HepG2 (cell line): ENCODE measurements at regions not wholly inside any gene's neighbourhood (a gene's known extent, or its start where the extent isn't known, plus 50 kb on each side); places are given as distances from the start of the nearest gene placed in this dataset.
"Not testable (repeated sequence)": the region's sequence is repeated elsewhere in the genome, so short reads cannot be mapped to it uniquely, and the experiment has no call there.

Experiments used
- ATAC-seq: fragments of 200-7000 bp; cut with Tn5 transposase; 3 replicates; pipeline ENCODE4 v1.9.1; 2020; ENCODE audit warnings: mild to moderate bottlenecking, moderate library complexity
- BruUV-seq: library from RNA; stranded (reverse); fragments of 400-500 nt; replicated peaks from 2 replicates; lab custom pipeline; 2021; lab: Mats Ljungman, UMichigan
- CTCF ChIA-PET: fragments of 300-600 bp; formaldehyde crosslinking; extraction: SDS; loops from one replicate; lab custom pipeline; 2021; ENCODE audit warnings: low total read pairs, inconsistent platforms, low intra/inter-chr PET ratio; lab: Yijun Ruan, JAX
- POLR2A ChIA-PET: fragments of 350-600 bp; sonication (Branson Sonifier 250); formaldehyde crosslinking; loops from one replicate; lab custom pipeline; 2020; ENCODE audit warnings: antibody characterized with exemption, inconsistent platforms; lab: Yijun Ruan, JAX
- DNase-seq: peaks from one replicate; pipeline ENCODE4 v3.0.0-alpha.2; 2015; ENCODE audit warnings: low spot score
- FAIRE-seq: peaks from 3 replicates; lab custom pipeline; 2011; peaks lifted over from hg19 to GRCh38; lab: Jason Lieb, UNC
- H2AFZ ChIP-seq: one replicate; pipeline ENCODE4 v1.6.1; 2011; ENCODE audit warnings: low read length, inconsistent platforms
- H3K27ac ChIP-seq: fragments of 300-600 bp; 3 replicates; pipeline ENCODE4 v1.8.0; 2011; ENCODE audit warnings: mixed run types, mild to moderate bottlenecking, mixed read lengths, low read length, inconsistent platforms; ENCODE audit not compliant: insufficient read depth; ENCODE audit errors: extremely low read length
- H3K27me3 ChIP-seq, 2 experiments: fragments of 200-600 bp in 1 of 2; 2 replicates in 1 of 2; 3 replicates in 1 of 2; pipeline versions ENCODE4 v1.6.0 to v1.8.0; 2011; ENCODE audit warnings: low read length in 2 of 2, mild to moderate bottlenecking in 2 of 2, moderate library complexity in 2 of 2, inconsistent platforms in 1 of 2; ENCODE audit not compliant: insufficient read depth in 2 of 2, control insufficient read depth in 1 of 2
- H3K36me3 ChIP-seq, 2 experiments: fragments of 200-600 bp in 1 of 2; replicated peaks in 1 of 2; 2 replicates in 1 of 2; 3 replicates in 1 of 2; pipeline versions ENCODE4 v1.5.1 to v1.8.0; 2011; ENCODE audit warnings: low read length in 2 of 2, inconsistent platforms in 1 of 2; ENCODE audit not compliant: insufficient read depth in 2 of 2, control insufficient read depth in 1 of 2
- H3K4me1 ChIP-seq: 2 replicates; pipeline ENCODE4 v1.5.1; 2012; ENCODE audit warnings: low read length, inconsistent platforms; ENCODE audit not compliant: insufficient read depth
- H3K4me2 ChIP-seq: 2 replicates; pipeline ENCODE4 v1.6.0; 2011; ENCODE audit warnings: low read depth, low read length, inconsistent platforms
- H3K4me3 ChIP-seq, 3 experiments: fragments of 200-600 bp in 1 of 3; sonication (generic), shearing (Covaris generic) in 1 of 3; replicated peaks in 1 of 3; 2 replicates each; pipeline ENCODE4 v1.5.1; 2011 to 2016; ENCODE audit warnings: low read length in 3 of 3, inconsistent platforms in 2 of 3, low read depth in 2 of 3, mild to moderate bottlenecking in 2 of 3, control low read depth in 1 of 3, mixed read lengths in 1 of 3; ENCODE audit not compliant: insufficient read depth in 1 of 3
- H3K79me2 ChIP-seq: one replicate; pipeline ENCODE4 v1.6.1; 2011; ENCODE audit warnings: low read length, inconsistent platforms; ENCODE audit not compliant: insufficient read depth
- H3K9ac ChIP-seq: 2 replicates; pipeline ENCODE4 v1.6.0; 2011; ENCODE audit warnings: mild to moderate bottlenecking, low read depth, low read length, inconsistent platforms; ENCODE audit not compliant: insufficient read depth
- H3K9me3 ChIP-seq: 2 replicates; pipeline ENCODE4 v1.5.1; 2012; ENCODE audit warnings: mild to moderate bottlenecking, low read length
- H4K20me1 ChIP-seq: 2 replicates; pipeline ENCODE4 v1.6.0; 2011; ENCODE audit warnings: inconsistent platforms, mild to moderate bottlenecking, low read length, moderate library complexity; ENCODE audit not compliant: insufficient read depth
- SRSF4 ChIP-seq: fragments of 200-400 bp; formaldehyde crosslinking; IDR thresholded peaks from one replicate; pipeline ENCODE4 v1.6.1; 2018; ENCODE audit warnings: mild to moderate bottlenecking, low read depth, low read length, moderate library complexity; ENCODE audit not compliant: poor library complexity, severe bottlenecking
- ZNF878 ChIP-seq: sonication (generic); formaldehyde crosslinking; IDR thresholded peaks from 2 replicates; pipeline ENCODE4 v1.8.1; 2023; ENCODE audit warnings: mild to moderate bottlenecking, missing genetic modification reagents, moderate library complexity
- WGBS: methylation state at CpG from one replicate; pipeline ENCODE4 v1.1.6; 2017; ENCODE audit warnings: low lambda C conversion rate; 5-methylcytosine and 5-hydroxymethylcytosine counted together
- in situ Hi-C: cut with HindIII; loops from 2 replicates; pipeline ENCODE4 v1.10.0; 2017; ENCODE audit warnings: low pct_unique_long_range_greater_than_20kb; ENCODE audit not compliant: extremely low pct_ligation_motif_present
- intact Hi-C: fragments of 100-400 bp; cut with micrococcal nuclease; formaldehyde crosslinking; loops from one replicate; pipeline ENCODE4 v1.10.0; 2022; ENCODE audit not compliant: unreplicated experiment
- TF ChIP-seq, protein P1 (sequence below): sonication (generic); formaldehyde crosslinking; IDR thresholded peaks from 2 replicates; pipeline ENCODE4 v1.8.0; 2022; ENCODE audit warnings: missing genetic modification reagents, low read depth, mild to moderate bottlenecking, borderline replicate concordance
- TF ChIP-seq, protein P2 (sequence below): IDR thresholded peaks from 2 replicates; pipeline ENCODE4 v1.6.1; 2016; ENCODE audit warnings: low read depth, missing genetic modification reagents, missing compliant biosample characterization
- TF ChIP-seq, protein P3 (sequence below): sonication (generic); formaldehyde crosslinking; IDR thresholded peaks from 2 replicates; pipeline ENCODE4 v1.9.0; 2021; ENCODE audit warnings: missing genetic modification reagents, borderline replicate concordance
- TF ChIP-seq, protein P4 (sequence below): IDR thresholded peaks from 2 replicates; pipeline ENCODE4 v1.6.1; 2012; ENCODE audit warnings: low read depth, low read length, improper control_type of control experiment

DNA sequence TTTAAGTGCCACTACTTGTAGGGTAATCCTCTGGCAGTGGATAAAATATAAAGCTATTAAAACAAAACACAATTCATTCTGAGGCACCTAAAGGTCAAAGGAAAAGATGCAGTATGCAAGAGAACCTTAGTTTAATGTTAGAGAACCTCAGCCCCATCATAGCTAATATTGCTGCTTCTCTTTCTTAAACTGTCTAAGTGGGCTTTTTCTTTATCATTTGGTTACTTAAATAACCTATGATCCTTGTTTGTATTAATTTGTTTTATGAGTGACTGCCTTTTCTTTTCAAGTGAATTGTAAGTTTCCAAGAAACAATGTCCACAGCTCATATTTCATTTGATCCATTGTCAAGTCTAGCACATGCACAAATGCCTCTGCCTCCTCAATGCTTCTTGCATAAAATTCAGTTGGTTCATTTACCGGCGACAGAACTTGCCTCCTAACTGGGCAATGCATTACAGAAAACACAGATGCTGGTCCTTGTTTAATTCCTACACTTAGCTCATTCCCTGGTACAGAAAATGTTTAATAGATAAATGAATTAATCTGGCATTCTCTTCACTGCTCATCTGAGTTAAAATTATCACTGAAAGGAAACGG is 1049.8 kb downstream of the OLFM4 start:
- H3K9ac ChIP-seq: no peak overlapping the region
- intact Hi-C loops: no loop called here
- H3K4me2 ChIP-seq: no peak overlapping the region
- in situ Hi-C loops: no loop called here
- POLR2A ChIA-PET: no interaction called here
- no peak for DNase-seq
- no peak for ATAC-seq
- H3K79me2 ChIP-seq: no peaks in the 10 kb centered on the region
- H3K27me3 ChIP-seq: no peaks in the 10 kb centered on the region
- no peaks in the 10 kb centered on the region for H3K36me3 ChIP-seq
- CTCF ChIA-PET: no interaction called here
- 2% methylated on average over 3 of the region's 3 CpGs for WGBS
- no peak overlapping the region for H3K27ac ChIP-seq
- no peak for TF ChIP-seq SRSF4
- TF ChIP-seq, protein P1, sequence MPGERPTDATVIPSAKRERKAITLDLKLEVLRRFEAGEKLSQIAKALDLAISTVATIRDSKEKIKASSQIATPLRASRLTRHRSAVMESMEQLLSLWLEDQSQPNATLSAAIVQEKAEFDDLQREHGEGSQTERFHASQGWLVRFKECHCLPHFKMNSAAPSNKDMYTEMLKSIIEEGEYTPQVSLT (CRISPR knock-in tag): no peak
- TF ChIP-seq, protein P2, sequence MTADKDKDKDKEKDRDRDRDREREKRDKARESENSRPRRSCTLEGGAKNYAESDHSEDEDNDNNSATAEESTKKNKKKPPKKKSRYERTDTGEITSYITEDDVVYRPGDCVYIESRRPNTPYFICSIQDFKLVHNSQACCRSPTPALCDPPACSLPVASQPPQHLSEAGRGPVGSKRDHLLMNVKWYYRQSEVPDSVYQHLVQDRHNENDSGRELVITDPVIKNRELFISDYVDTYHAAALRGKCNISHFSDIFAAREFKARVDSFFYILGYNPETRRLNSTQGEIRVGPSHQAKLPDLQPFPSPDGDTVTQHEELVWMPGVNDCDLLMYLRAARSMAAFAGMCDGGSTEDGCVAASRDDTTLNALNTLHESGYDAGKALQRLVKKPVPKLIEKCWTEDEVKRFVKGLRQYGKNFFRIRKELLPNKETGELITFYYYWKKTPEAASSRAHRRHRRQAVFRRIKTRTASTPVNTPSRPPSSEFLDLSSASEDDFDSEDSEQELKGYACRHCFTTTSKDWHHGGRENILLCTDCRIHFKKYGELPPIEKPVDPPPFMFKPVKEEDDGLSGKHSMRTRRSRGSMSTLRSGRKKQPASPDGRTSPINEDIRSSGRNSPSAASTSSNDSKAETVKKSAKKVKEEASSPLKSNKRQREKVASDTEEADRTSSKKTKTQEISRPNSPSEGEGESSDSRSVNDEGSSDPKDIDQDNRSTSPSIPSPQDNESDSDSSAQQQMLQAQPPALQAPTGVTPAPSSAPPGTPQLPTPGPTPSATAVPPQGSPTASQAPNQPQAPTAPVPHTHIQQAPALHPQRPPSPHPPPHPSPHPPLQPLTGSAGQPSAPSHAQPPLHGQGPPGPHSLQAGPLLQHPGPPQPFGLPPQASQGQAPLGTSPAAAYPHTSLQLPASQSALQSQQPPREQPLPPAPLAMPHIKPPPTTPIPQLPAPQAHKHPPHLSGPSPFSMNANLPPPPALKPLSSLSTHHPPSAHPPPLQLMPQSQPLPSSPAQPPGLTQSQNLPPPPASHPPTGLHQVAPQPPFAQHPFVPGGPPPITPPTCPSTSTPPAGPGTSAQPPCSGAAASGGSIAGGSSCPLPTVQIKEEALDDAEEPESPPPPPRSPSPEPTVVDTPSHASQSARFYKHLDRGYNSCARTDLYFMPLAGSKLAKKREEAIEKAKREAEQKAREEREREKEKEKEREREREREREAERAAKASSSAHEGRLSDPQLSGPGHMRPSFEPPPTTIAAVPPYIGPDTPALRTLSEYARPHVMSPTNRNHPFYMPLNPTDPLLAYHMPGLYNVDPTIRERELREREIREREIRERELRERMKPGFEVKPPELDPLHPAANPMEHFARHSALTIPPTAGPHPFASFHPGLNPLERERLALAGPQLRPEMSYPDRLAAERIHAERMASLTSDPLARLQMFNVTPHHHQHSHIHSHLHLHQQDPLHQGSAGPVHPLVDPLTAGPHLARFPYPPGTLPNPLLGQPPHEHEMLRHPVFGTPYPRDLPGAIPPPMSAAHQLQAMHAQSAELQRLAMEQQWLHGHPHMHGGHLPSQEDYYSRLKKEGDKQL (CRISPR knock-in tag): no peak
- TF ChIP-seq, protein P3, sequence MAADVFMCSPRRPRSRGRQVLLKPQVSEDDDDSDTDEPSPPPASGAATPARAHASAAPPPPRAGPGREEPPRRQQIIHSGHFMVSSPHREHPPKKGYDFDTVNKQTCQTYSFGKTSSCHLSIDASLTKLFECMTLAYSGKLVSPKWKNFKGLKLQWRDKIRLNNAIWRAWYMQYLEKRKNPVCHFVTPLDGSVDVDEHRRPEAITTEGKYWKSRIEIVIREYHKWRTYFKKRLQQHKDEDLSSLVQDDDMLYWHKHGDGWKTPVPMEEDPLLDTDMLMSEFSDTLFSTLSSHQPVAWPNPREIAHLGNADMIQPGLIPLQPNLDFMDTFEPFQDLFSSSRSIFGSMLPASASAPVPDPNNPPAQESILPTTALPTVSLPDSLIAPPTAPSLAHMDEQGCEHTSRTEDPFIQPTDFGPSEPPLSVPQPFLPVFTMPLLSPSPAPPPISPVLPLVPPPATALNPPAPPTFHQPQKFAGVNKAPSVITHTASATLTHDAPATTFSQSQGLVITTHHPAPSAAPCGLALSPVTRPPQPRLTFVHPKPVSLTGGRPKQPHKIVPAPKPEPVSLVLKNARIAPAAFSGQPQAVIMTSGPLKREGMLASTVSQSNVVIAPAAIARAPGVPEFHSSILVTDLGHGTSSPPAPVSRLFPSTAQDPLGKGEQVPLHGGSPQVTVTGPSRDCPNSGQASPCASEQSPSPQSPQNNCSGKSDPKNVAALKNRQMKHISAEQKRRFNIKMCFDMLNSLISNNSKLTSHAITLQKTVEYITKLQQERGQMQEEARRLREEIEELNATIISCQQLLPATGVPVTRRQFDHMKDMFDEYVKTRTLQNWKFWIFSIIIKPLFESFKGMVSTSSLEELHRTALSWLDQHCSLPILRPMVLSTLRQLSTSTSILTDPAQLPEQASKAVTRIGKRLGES: no peak
- TF ChIP-seq ZNF878 (CRISPR knock-in tag): no peak
- TF ChIP-seq, protein P4, sequence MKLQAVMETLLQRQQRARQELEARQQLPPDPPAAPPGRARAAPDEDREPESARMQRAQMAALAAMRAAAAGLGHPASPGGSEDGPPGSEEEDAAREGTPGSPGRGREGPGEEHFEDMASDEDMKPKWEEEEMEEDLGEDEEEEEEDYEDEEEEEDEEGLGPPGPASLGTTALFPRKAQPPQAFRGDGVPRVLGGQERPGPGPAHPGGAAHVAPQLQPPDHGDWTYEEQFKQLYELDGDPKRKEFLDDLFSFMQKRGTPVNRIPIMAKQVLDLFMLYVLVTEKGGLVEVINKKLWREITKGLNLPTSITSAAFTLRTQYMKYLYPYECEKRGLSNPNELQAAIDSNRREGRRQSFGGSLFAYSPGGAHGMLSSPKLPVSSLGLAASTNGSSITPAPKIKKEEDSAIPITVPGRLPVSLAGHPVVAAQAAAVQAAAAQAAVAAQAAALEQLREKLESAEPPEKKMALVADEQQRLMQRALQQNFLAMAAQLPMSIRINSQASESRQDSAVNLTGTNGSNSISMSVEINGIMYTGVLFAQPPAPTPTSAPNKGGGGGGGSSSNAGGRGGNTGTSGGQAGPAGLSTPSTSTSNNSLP: no peak
- no peak for FAIRE-seq
- peaks cover 60% of the 10 kb centered on the region for H3K9me3 ChIP-seq
- H4K20me1 ChIP-seq: no peaks in the 10 kb centered on the region
- no peak overlapping the region for H2AFZ ChIP-seq
- no peaks in the 10 kb centered on the region for H3K4me1 ChIP-seq
- H3K4me3 ChIP-seq: no peak overlapping the region
- no TSS peak for BruUV-seq

DNA sequence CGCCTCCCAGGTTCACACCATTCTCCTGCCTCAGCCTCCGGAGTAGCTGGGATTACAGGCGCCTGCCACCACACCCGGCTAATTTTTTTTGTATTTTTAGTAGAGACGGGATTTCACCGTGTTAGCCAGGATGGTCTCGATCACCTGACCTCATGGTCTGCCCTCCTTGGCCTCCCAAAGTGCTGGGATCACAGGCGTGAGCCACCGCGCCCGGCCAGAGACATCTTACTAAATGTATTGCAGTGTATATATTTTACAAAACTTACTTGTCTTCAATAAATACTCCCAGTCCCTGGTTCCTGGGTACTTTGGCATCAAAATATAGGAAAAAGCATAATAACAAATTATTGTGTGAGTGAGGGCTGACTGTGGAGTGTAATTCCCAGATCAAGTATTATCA is 1053.7 kb downstream of the OLFM4 start:
- DNase-seq, CTCF ChIA-PET, H3K4me2 ChIP-seq, BruUV-seq, H2AFZ ChIP-seq, H3K79me2 ChIP-seq, H3K4me3 ChIP-seq, H3K36me3 ChIP-seq, POLR2A ChIA-PET, H3K27me3 ChIP-seq, ATAC-seq, H3K27ac ChIP-seq, H3K9ac ChIP-seq, H3K4me1 ChIP-seq, intact Hi-C loops, H4K20me1 ChIP-seq, in situ Hi-C loops, FAIRE-seq: not testable (repeated sequence)
- WGBS: 36% methylated on average over 11 of the region's 11 CpGs
- H3K9me3 ChIP-seq: peaks cover 71% of the 10 kb centered on the region
